H7 (cell line): ENCODE measurements at regions not wholly inside any gene's neighbourhood (a gene's known extent, or its start where the extent isn't known, plus 50 kb on each side); places are given as distances from the start of the nearest gene placed in this dataset.
A peak's percentile ranks its signal among the peaks of the same experiment; 100 is the strongest.

Source experiments
- DNase-seq: peaks from one replicate; pipeline ENCODE4 v3.0.0; 2012
- H3K27me3 ChIP-seq: 2 replicates; pipeline ENCODE4 v1.6.0; 2011; ENCODE audit warnings: mild to moderate bottlenecking, low read length; ENCODE audit not compliant: control insufficient read depth, insufficient read depth
- H3K36me3 ChIP-seq: replicated peaks from 2 replicates; pipeline ENCODE4 v1.5.1; 2011; ENCODE audit warnings: low read length; ENCODE audit not compliant: control insufficient read depth, insufficient read depth
- H3K4me3 ChIP-seq: 2 replicates; pipeline ENCODE4 v1.5.1; 2011; ENCODE audit warnings: low read depth, mild to moderate bottlenecking, control low read depth, low read length, moderate library complexity; ENCODE audit not compliant: insufficient read depth

GRCh38 chr1:213652109-213652508, 335.7 kb upstream of the PROX1 start:
- no peaks in the 10 kb centered on the region for H3K36me3 ChIP-seq
- no peaks in the 10 kb centered on the region for H3K27me3 ChIP-seq
- DNase-seq, result no peak
- no peak overlapping the region for H3K4me3 ChIP-seq

- H3K4me3 ChIP-seq, result no peak overlapping the region
- H3K27me3 ChIP-seq, result no peaks in the 10 kb centered on the region
- no peak for DNase-seq
Measured at GRCh38 chr1:213656039-213656438, 331.7 kb upstream of the PROX1 start.

GRCh38 chr1:213656503-213656902, 331.3 kb upstream of the PROX1 start:
- Histone ChIP-seq H3K27me3 (no peaks in the 10 kb centered on the region), H3K4me3 (no peak overlapping the region), H3K36me3 (no peaks in the 10 kb centered on the region)
- DNase-seq, result no peak

More at GRCh38 chr1:213656039-213656438, 331.7 kb upstream of the PROX1 start:
- no peaks in the 10 kb centered on the region for H3K36me3 ChIP-seq

- H3K27me3 ChIP-seq, result no peaks in the 10 kb centered on the region
- no peaks in the 10 kb centered on the region for H3K36me3 ChIP-seq
- no peak for DNase-seq
- H3K4me3 ChIP-seq, result no peak overlapping the region
Measured at GRCh38 chr1:213657013-213657412, 330.8 kb upstream of the PROX1 start.

- no peak overlapping the region for H3K4me3 ChIP-seq
- DNase-seq, result no peak
- H3K27me3 ChIP-seq, result no peaks in the 10 kb centered on the region
- H3K36me3 ChIP-seq, result no peaks in the 10 kb centered on the region
Measured at GRCh38 chr1:213657879-213658278, 329.9 kb upstream of the PROX1 start.

GRCh38 chr1:213658457-213658856, 329.3 kb upstream of the PROX1 start:
- Histone ChIP-seq H3K27me3 (no peaks in the 10 kb centered on the region), H3K36me3 (no peaks in the 10 kb centered on the region), H3K4me3 (no peak overlapping the region)
- DNase-seq, result no peak

- Histone ChIP-seq H3K4me3 (no peak overlapping the region), H3K27me3 (no peaks in the 10 kb centered on the region), H3K36me3 (no peaks in the 10 kb centered on the region)
- no peak for DNase-seq
Measured at GRCh38 chr1:213659580-213660547, 327.9 kb upstream of the PROX1 start.

- Histone ChIP-seq H3K36me3 (no peaks in the 10 kb centered on the region), H3K4me3 (no peak overlapping the region), H3K27me3 (no peaks in the 10 kb centered on the region)
- DNase-seq, result no peak
Measured at GRCh38 chr1:213661302-213661701, 326.5 kb upstream of the PROX1 start.

GRCh38 chr1:213666113-213666512, 321.7 kb upstream of the PROX1 start:
- Histone ChIP-seq H3K4me3 (no peak overlapping the region), H3K36me3 (no peaks in the 10 kb centered on the region), H3K27me3 (no peaks in the 10 kb centered on the region)
- DNase-seq, result no peak

- DNase-seq, result no peak
- Histone ChIP-seq H3K36me3 (no peaks in the 10 kb centered on the region), H3K27me3 (no peaks in the 10 kb centered on the region), H3K4me3 (no peak overlapping the region)
Measured at GRCh38 chr1:213666922-213667321, 320.9 kb upstream of the PROX1 start.

- no peaks in the 10 kb centered on the region for H3K27me3 ChIP-seq
- DNase-seq, result no peak
- H3K4me3 ChIP-seq, result no peak overlapping the region
- no peaks in the 10 kb centered on the region for H3K36me3 ChIP-seq
Measured at GRCh38 chr1:213669512-213669911, 318.3 kb upstream of the PROX1 start.

- Histone ChIP-seq H3K4me3 (no peak overlapping the region), H3K36me3 (no peaks in the 10 kb centered on the region), H3K27me3 (no peaks in the 10 kb centered on the region)
- peak; percentile 73 for DNase-seq
Measured at GRCh38 chr1:213669964-213670691, 317.6 kb upstream of the PROX1 start.

GRCh38 chr1:213670692-213671023, 317.1 kb upstream of the PROX1 start:
- no peak for DNase-seq
- H3K36me3 ChIP-seq, result no peaks in the 10 kb centered on the region
- no peak overlapping the region for H3K4me3 ChIP-seq
- no peaks in the 10 kb centered on the region for H3K27me3 ChIP-seq

GRCh38 chr1:213675043-213675442, 312.7 kb upstream of the PROX1 start:
- Histone ChIP-seq H3K36me3 (no peaks in the 10 kb centered on the region), H3K27me3 (no peaks in the 10 kb centered on the region), H3K4me3 (no peak overlapping the region)
- no peak for DNase-seq

- DNase-seq, result no peak
- Histone ChIP-seq H3K36me3 (no peaks in the 10 kb centered on the region), H3K27me3 (no peaks in the 10 kb centered on the region), H3K4me3 (no peak overlapping the region)
Measured at GRCh38 chr1:213676736-213677135, 311.0 kb upstream of the PROX1 start.
